Vagina (tissue), 2 donors: ENCODE measurements at regions not wholly inside any gene's neighbourhood (a gene's known extent, or its start where the extent isn't known, plus 50 kb on each side); places are given as distances from the start of the nearest gene placed in this dataset.

Experiments used
- CTCF ChIP-seq, 3 experiments: fragments of 450-650 bp in 2 of 3; fragments of 200-600 bp in 1 of 3; sonication (generic) in 1 of 3; IDR thresholded peaks; one replicate each; pipeline ENCODE4 v1.5.1; 2017 to 2019; ENCODE audit warnings: antibody characterized with exemption in 3 of 3, mild to moderate bottlenecking in 2 of 3, moderate library complexity in 2 of 3
- POLR2AphosphoS5 ChIP-seq, 2 donors: sonication (generic); formaldehyde crosslinking; IDR thresholded peaks; one replicate each; pipeline ENCODE4 v1.9.0; 2017; ENCODE audit warnings: antibody characterized with exemption in 2 of 2, mild to moderate bottlenecking in 2 of 2, low read depth in 1 of 2; ENCODE audit not compliant: insufficient read depth in 1 of 2

GRCh38 chr6:76742919-76743318 lies 670.5 kb upstream of the IMPG1 start:
- TF ChIP-seq CTCF (IDR thresholded peaks at IDR 0.05) = no peak
- TF ChIP-seq POLR2AphosphoS5 (IDR thresholded peaks at IDR 0.05; ENCODE audit: insufficient read depth in 1 of 2, low read depth in 1 of 2) = no peak
